Breast epithelium (tissue), 4 donors: ENCODE measurements at regions not wholly inside any gene's neighbourhood (a gene's known extent, or its start where the extent isn't known, plus 50 kb on each side); places are given as distances from the start of the nearest gene placed in this dataset.

Experiments used
- DNase-seq, 2 donors: peaks; one replicate each; pipeline ENCODE4 v3.0.0-alpha.2; 2019; ENCODE audit warnings: low spot score in 2 of 2
- H3K27ac ChIP-seq, 2 donors: fragments of 200-600 bp; sonication (generic) in 1 of 2; one replicate each; pipeline ENCODE4 v1.5.1; 2016 to 2019; ENCODE audit warnings: mild to moderate bottlenecking in 1 of 2
- H3K27me3 ChIP-seq, 2 donors: fragments of 200-600 bp; sonication (generic) in 1 of 2; one replicate each; pipeline versions ENCODE4 v1.5.1 to v1.6.0; 2017 to 2019; ENCODE audit warnings: control low read depth in 1 of 2, mild to moderate bottlenecking in 1 of 2
- H3K36me3 ChIP-seq: fragments of 200-600 bp; one replicate; pipeline ENCODE4 v1.5.1; 2019
- H3K4me1 ChIP-seq, 2 donors: fragments of 200-600 bp; sonication (generic); one replicate each; pipeline ENCODE4 v1.5.1; 2016 to 2019; ENCODE audit warnings: control low read depth in 1 of 2
- H3K4me3 ChIP-seq, 3 donors: fragments of 200-600 bp; sonication (generic); 1 replicate in 2 of 3; 2 replicates in 1 of 3; pipeline ENCODE4 v1.5.1; 2016 to 2019; ENCODE audit warnings: mild to moderate bottlenecking in 3 of 3, moderate library complexity in 2 of 3
- H3K9me3 ChIP-seq, 2 donors: fragments of 200-600 bp; sonication (generic) in 1 of 2; one replicate each; pipeline ENCODE4 v1.5.1; 2016 to 2019; ENCODE audit warnings: control low read depth in 1 of 2
- CTCF ChIP-seq, 3 donors: fragments of 450-650 bp; IDR thresholded peaks; one replicate each; pipeline ENCODE4 v1.5.1; 2016 to 2017; ENCODE audit warnings: antibody characterized with exemption in 3 of 3, mild to moderate bottlenecking in 3 of 3, moderate library complexity in 3 of 3
- POLR2A ChIP-seq: fragments of 450-650 bp; IDR thresholded peaks from one replicate; pipeline ENCODE4 v1.6.1; 2016; ENCODE audit warnings: antibody characterized with exemption, mild to moderate bottlenecking, moderate library complexity
- POLR2AphosphoS5 ChIP-seq, 3 donors: sonication (generic); formaldehyde crosslinking; IDR thresholded peaks; one replicate each; pipeline ENCODE4 v1.6.1; 2017; ENCODE audit warnings: antibody characterized with exemption in 3 of 3
- intact Hi-C: fragments of 100-400 bp; cut with DNase I; formaldehyde crosslinking; loops from one replicate; pipeline ENCODE4 v1.15.1; 2023; ENCODE audit warnings: low total_unique reads

- H3K4me3 ChIP-seq, result no peak overlapping the region
- H3K36me3 ChIP-seq, result no peaks in the 10 kb centered on the region
These were observed 149.5 kb upstream of the DLX2 start for GRCh38 chr2:172252154-172252553.

GRCh38 chr2:172253190-172254052 is 150.7 kb upstream of the DLX2 start:
- Histone ChIP-seq H3K27me3 (no peaks in the 10 kb centered on the region), H3K36me3 (no peaks in the 10 kb centered on the region), H3K4me3 (no peak overlapping the region), H3K9me3 (no peaks in the 10 kb centered on the region), H3K27ac (peak overlapping the region; percentile 67 to 82), H3K4me1 (no peaks in the 10 kb centered on the region)
- intact Hi-C loops, result no loop called here
- DNase-seq, result peak in 1 of 2 donors; percentile 69
- peak; percentile 37 to 67 (median 58) for TF ChIP-seq POLR2AphosphoS5 (IDR thresholded peaks at IDR 0.05)
- TF ChIP-seq CTCF (IDR thresholded peaks at IDR 0.05), result no peak
- TF ChIP-seq POLR2A, result no peak

More at GRCh38 chr2:172252154-172252553, 149.5 kb upstream of the DLX2 start:
- no peaks in the 10 kb centered on the region for H3K27me3 ChIP-seq
- peak overlapping the region; percentile 29 to 74 for H3K27ac ChIP-seq
- intact Hi-C loops, result no loop called here
- no peaks in the 10 kb centered on the region for H3K9me3 ChIP-seq
- no peaks in the 10 kb centered on the region for H3K4me1 ChIP-seq
- TF ChIP-seq CTCF (IDR thresholded peaks at IDR 0.05) (no peak), POLR2AphosphoS5 (IDR thresholded peaks at IDR 0.05) (no peak), POLR2A (no peak)
- DNase-seq, result no peak

- intact Hi-C loops, result loop anchor here (5.0 kb wide), 1 partner anchor 50 kb away; no protein-coding TSS in a partner anchor
- H3K27me3 ChIP-seq, result no peaks in the 10 kb centered on the region
- no peaks in the 10 kb centered on the region for H3K9me3 ChIP-seq
- no peak overlapping the region for H3K4me3 ChIP-seq
- no peaks in the 10 kb centered on the region for H3K36me3 ChIP-seq
- TF ChIP-seq CTCF (IDR thresholded peaks at IDR 0.05), result no peak
- no peak for TF ChIP-seq POLR2AphosphoS5 (IDR thresholded peaks at IDR 0.05)
- TF ChIP-seq POLR2A, result no peak
- no peak overlapping the region for H3K27ac ChIP-seq
- no peak for DNase-seq
- no peaks in the 10 kb centered on the region for H3K4me1 ChIP-seq
These were observed 154.2 kb upstream of the DLX2 start for GRCh38 chr2:172256886-172257285.

- Histone ChIP-seq H3K9me3 (no peaks in the 10 kb centered on the region), H3K36me3 (no peaks in the 10 kb centered on the region), H3K4me1 (no peaks in the 10 kb centered on the region), H3K27me3 (no peaks in the 10 kb centered on the region), H3K27ac (no peak overlapping the region), H3K4me3 (no peak overlapping the region)
- DNase-seq, result no peak
- no peak for TF ChIP-seq POLR2AphosphoS5 (IDR thresholded peaks at IDR 0.05)
- no peak for TF ChIP-seq POLR2A
- TF ChIP-seq CTCF (IDR thresholded peaks at IDR 0.05), result no peak
- intact Hi-C loops, result loop anchor here (5.0 kb wide), 1 partner anchor 53 kb away; no protein-coding TSS in a partner anchor
These were observed 157.1 kb upstream of the DLX2 start for GRCh38 chr2:172259827-172260226.

- H3K27me3 ChIP-seq, result no peaks in the 10 kb centered on the region
- H3K4me3 ChIP-seq, result no peak overlapping the region
- no peak overlapping the region for H3K27ac ChIP-seq
- H3K36me3 ChIP-seq, result no peaks in the 10 kb centered on the region
- no peak for DNase-seq
- H3K9me3 ChIP-seq, result no peaks in the 10 kb centered on the region
- TF ChIP-seq POLR2AphosphoS5 (IDR thresholded peaks at IDR 0.05) (no peak), CTCF (IDR thresholded peaks at IDR 0.05) (no peak), POLR2A (no peak)
- intact Hi-C loops, result no loop called here
- H3K4me1 ChIP-seq, result no peaks in the 10 kb centered on the region
These were observed 157.6 kb upstream of the DLX2 start for GRCh38 chr2:172260336-172260735.
